Kidney (tissue), 13 donors: ENCODE measurements at regions not wholly inside any gene's neighbourhood (a gene's known extent, or its start where the extent isn't known, plus 50 kb on each side); places are given as distances from the start of the nearest gene placed in this dataset.
A peak's percentile ranks its signal among the peaks of the same experiment; 100 is the strongest.

Experiments used
- DNase-seq, 5 donors: peaks; one replicate each; pipeline ENCODE4 v3.0.0-alpha.2; 2013 to 2020
- FAIRE-seq: peaks from 2 replicates; lab custom pipeline; 2012; peaks lifted over from hg19 to GRCh38; lab: Jason Lieb, UNC
- H3K27ac ChIP-seq, 2 donors: one replicate each; pipeline ENCODE4 v1.7.0; 2013; ENCODE audit warnings: low read depth in 2 of 2, low read length in 2 of 2, inconsistent platforms in 1 of 2
- H3K27me3 ChIP-seq: one replicate; pipeline ENCODE4 v1.7.1; 2013; ENCODE audit warnings: low read length, inconsistent platforms; ENCODE audit not compliant: control insufficient read depth, insufficient read depth
- H3K36me3 ChIP-seq, 3 donors: one replicate each; pipeline versions ENCODE4 v1.7.0 to v1.7.1; 2013; ENCODE audit warnings: low read length in 3 of 3, control low read depth in 1 of 3, inconsistent platforms in 1 of 3; ENCODE audit not compliant: insufficient read depth in 3 of 3, control insufficient read depth in 2 of 3
- H3K4me1 ChIP-seq, 3 donors: one replicate each; pipeline versions ENCODE4 v1.7.0 to v1.7.1; 2013; ENCODE audit warnings: low read length in 3 of 3, inconsistent platforms in 1 of 3, low read depth in 1 of 3; ENCODE audit not compliant: control insufficient read depth in 2 of 3, insufficient read depth in 2 of 3
- H3K4me3 ChIP-seq, 3 donors: one replicate each; pipeline versions ENCODE4 v1.7.0 to v1.8.1; 2013; ENCODE audit warnings: low read length in 3 of 3, control low read depth in 1 of 3, inconsistent platforms in 1 of 3
- H3K9ac ChIP-seq, 3 donors: one replicate each; pipeline versions ENCODE4 v1.7.0 to v1.7.1; 2013; ENCODE audit warnings: low read length in 3 of 3, control low read depth in 1 of 3, inconsistent platforms in 1 of 3
- H3K9me3 ChIP-seq, 3 donors: one replicate each; pipeline versions ENCODE4 v1.7.0 to v1.7.1; 2013; ENCODE audit warnings: low read length in 3 of 3, control low read depth in 1 of 3, inconsistent platforms in 1 of 3; ENCODE audit not compliant: control insufficient read depth in 2 of 3, insufficient read depth in 1 of 3
- CTCF ChIP-seq: IDR thresholded peaks from 3 replicates; pipeline ENCODE4 v1.5.1; 2012; ENCODE audit warnings: mild to moderate bottlenecking, moderate library complexity, borderline replicate concordance; ENCODE audit not compliant: insufficient read depth; ENCODE audit errors: extremely low read depth
- intact Hi-C: fragments of 100-400 bp; cut with DNase I; formaldehyde crosslinking; loops from one replicate; pipeline ENCODE4 v1.11.1; 2022
- donor health status: control.
- donor health status: control.
- donor health status: control.
- donor health status: control.
- donor health status: control.
- donor health status: DM: yes; HTN: yes; CAD: no.
- donor health status: Normal renal cell carcinoma (clear cell type).

GRCh38 chr20:21456207-21456606 lies 57.7 kb downstream of the NKX2-2 start:
- Histone ChIP-seq H3K36me3 (no peaks in the 10 kb centered on the region), H3K9ac (no peak overlapping the region), H3K4me3 (no peak overlapping the region), H3K27me3 (no peaks in the 10 kb centered on the region), H3K27ac (no peak overlapping the region), H3K9me3 (no peaks in the 10 kb centered on the region), H3K4me1 (no peaks in the 10 kb centered on the region)
- DNase-seq = no peak
- TF ChIP-seq CTCF = no peak
- FAIRE-seq = no peak
- intact Hi-C loops = no loop called here

GRCh38 chr20:21453690-21454089 lies 56.4 kb upstream of the NKX2-4 start:
- TF ChIP-seq CTCF = no peak
- DNase-seq (peak in 2 of 5 donors; percentile 2 to 4), FAIRE-seq (no peak)
- intact Hi-C loops = no loop called here
- Histone ChIP-seq H3K27me3 (no peaks in the 10 kb centered on the region), H3K36me3 (no peaks in the 10 kb centered on the region), H3K4me1 (no peaks in the 10 kb centered on the region), H3K4me3 (no peak overlapping the region), H3K27ac (no peak overlapping the region), H3K9me3 (no peaks in the 10 kb centered on the region), H3K9ac (no peak overlapping the region)

- no peaks in the 10 kb centered on the region for H3K36me3 ChIP-seq
- H3K9me3 ChIP-seq = no peaks in the 10 kb centered on the region
- FAIRE-seq (no peak), DNase-seq (no peak)
- no peaks in the 10 kb centered on the region for H3K4me1 ChIP-seq
- H3K4me3 ChIP-seq = no peak overlapping the region
- H3K27me3 ChIP-seq = no peaks in the 10 kb centered on the region
- TF ChIP-seq CTCF = no peak
- intact Hi-C loops = no loop called here
- H3K9ac ChIP-seq = no peak overlapping the region
- no peak overlapping the region for H3K27ac ChIP-seq
Measured at GRCh38 chr20:21450572-21450971, 53.2 kb upstream of the NKX2-4 start.
